ENCODE measurements at regions not wholly inside any gene's neighbourhood (a gene's known extent, or its start where the extent isn't known, plus 50 kb on each side); places are given as distances from the start of the nearest gene placed in this dataset.
"Not testable (repeated sequence)": the region's sequence is repeated elsewhere in the genome, so short reads cannot be mapped to it uniquely, and the experiment has no call there.

DNA sequence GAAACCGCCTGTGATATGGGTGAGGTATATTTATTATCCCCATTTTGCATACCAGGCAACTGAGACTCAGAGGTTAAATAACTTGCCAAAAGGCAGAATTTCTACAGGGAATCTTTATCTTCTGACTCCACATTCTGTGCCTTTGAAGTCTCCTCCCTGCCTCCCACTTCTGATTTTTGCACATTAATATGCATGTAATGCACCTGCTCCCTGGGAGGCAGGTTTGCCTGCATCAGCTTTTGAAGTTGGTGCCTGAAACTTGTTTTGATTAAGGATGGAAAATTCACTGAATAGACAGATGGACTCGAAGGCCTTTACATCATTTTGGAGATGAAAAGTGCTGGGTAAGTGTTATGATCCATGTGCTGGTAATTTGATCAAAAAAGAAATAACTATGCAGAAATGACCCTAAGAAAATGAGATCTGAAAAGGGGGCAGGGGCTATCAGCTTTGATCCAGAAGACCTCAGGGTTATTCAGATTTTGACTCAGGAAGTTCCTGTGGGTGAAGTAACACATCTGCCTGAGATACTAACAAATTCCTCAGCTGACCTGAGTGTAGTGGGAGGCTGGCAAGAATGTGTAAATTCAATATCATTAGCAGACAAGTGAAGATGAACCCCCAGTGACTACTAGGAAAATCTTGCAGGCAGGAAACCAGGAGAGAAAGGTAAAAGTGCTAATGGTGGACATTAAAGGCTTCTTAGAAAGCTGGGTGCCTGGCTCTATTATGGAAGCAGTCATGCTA, 167.5 kb upstream of the BOD1L1 start:
- peaks cover 4% of the 10 kb centered on the region for H3K9me3 Mint-ChIP-seq
- no peaks in the 10 kb centered on the region for H3K4me1 Mint-ChIP-seq
- intact Hi-C loops (cut with micrococcal nuclease): no loop called here
- no peak for ATAC-seq (ENCODE audit: low read depth)
- TF ChIP-seq CTCF (IDR thresholded peaks at IDR 0.05): no peak
- H3K4me3 Mint-ChIP-seq: no peak overlapping the region
- no peak overlapping the region for H3K27ac Mint-ChIP-seq
- H3K36me3 Mint-ChIP-seq (ENCODE audit: low read depth): no peaks in the 10 kb centered on the region
- no peak for DNase-seq
- CTCF ChIA-PET: no interaction called here
- POLR2A ChIA-PET: no interaction called here
- H3K27me3 Mint-ChIP-seq: peaks cover 5% of the 10 kb centered on the region

- H3K27ac Mint-ChIP-seq: no peak overlapping the region
- POLR2A ChIA-PET: no interaction called here
These were observed 169.5 kb upstream of the BOD1L1 start for GRCh38 chr4:13797061-13797460.

DNA sequence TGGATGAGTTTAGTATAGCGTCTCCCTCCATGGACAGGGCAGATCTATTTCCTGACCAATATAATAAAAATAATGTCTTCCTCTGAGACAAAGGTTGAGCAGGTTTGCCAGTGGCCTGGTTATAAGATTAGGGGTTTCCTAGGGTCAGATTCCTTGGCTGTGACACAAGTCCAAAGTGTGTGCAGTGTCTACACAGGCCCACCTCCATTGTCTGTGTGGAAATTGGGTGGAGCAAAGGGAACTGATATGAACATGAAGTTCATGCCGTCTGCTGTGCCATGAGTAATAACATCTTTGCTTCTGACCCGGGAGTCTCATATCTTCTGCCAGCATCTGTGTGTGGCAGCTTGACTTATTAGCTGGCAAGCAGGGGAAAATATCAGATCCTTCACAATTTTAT, 187.7 kb upstream of the BOD1L1 start:
- TF ChIP-seq CTCF (IDR thresholded peaks at IDR 0.05): no peak
- intact Hi-C loops (cut with micrococcal nuclease): no loop called here
- Mint-ChIP-seq H3K9me3 (peaks cover 2% of the 10 kb centered on the region), H3K27ac (no peak overlapping the region), H3K27me3 (peaks cover 6% of the 10 kb centered on the region), H3K4me3 (no peak overlapping the region), H3K36me3 (ENCODE audit: low read depth) (no peaks in the 10 kb centered on the region), H3K4me1 (no peaks in the 10 kb centered on the region)
- POLR2A ChIA-PET: no interaction called here
- ATAC-seq (ENCODE audit: low read depth): no peak
- CTCF ChIA-PET: no interaction called here
- no peak for DNase-seq

More at GRCh38 chr4:13797061-13797460, 169.5 kb upstream of the BOD1L1 start:
- no peak for TF ChIP-seq CTCF (IDR thresholded peaks at IDR 0.05)
- no peak for DNase-seq
- intact Hi-C loops (cut with micrococcal nuclease): no loop called here
- Mint-ChIP-seq H3K4me1 (no peaks in the 10 kb centered on the region), H3K27me3 (peaks cover 5% of the 10 kb centered on the region), H3K9me3 (peaks cover 4% of the 10 kb centered on the region), H3K36me3 (ENCODE audit: low read depth) (no peaks in the 10 kb centered on the region), H3K4me3 (no peak overlapping the region)
- no peak for ATAC-seq (ENCODE audit: low read depth)
- CTCF ChIA-PET: no interaction called here

DNA sequence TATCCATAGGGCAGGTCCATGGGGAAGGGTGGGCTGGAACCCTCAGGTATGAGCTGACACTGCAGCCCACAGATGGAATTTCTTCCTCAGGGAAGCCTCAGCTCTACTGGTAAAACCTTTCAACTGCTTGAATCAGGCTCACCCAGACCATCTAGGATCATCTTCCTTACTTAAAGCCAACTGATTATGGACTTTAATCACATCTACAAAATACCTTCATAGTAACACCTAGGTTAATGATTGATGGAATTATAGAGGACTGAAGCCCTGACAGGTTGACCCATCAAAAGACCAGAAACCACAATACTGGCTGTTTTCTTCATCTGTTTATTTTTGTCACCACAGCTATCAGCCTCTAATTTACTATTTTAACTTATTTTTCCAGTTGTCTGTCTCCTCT, 188.9 kb upstream of the BOD1L1 start:
- H3K27me3 Mint-ChIP-seq: peaks cover 6% of the 10 kb centered on the region
- ATAC-seq (ENCODE audit: low read depth): no peak
- no peak overlapping the region for H3K27ac Mint-ChIP-seq
- H3K4me3 Mint-ChIP-seq: no peak overlapping the region
- ChIA-PET CTCF (no interaction called here), POLR2A (no interaction called here)
- peaks cover 2% of the 10 kb centered on the region for H3K9me3 Mint-ChIP-seq
- TF ChIP-seq CTCF (IDR thresholded peaks at IDR 0.05): no peak
- no peaks in the 10 kb centered on the region for H3K4me1 Mint-ChIP-seq
- intact Hi-C loops (cut with micrococcal nuclease): no loop called here
- no peaks in the 10 kb centered on the region for H3K36me3 Mint-ChIP-seq (ENCODE audit: low read depth)
- DNase-seq: no peak

GRCh38 chr4:13821522-13821921, 194.0 kb upstream of the BOD1L1 start:
- POLR2A ChIA-PET: no interaction called here
- no peak for TF ChIP-seq CTCF (IDR thresholded peaks at IDR 0.05)
- ATAC-seq (ENCODE audit: low read depth) (no peak), DNase-seq (no peak)
- Mint-ChIP-seq H3K27me3 (peaks cover 6% of the 10 kb centered on the region), H3K4me3 (no peak overlapping the region), H3K4me1 (no peaks in the 10 kb centered on the region), H3K36me3 (ENCODE audit: low read depth) (no peaks in the 10 kb centered on the region), H3K9me3 (peaks cover 21% of the 10 kb centered on the region), H3K27ac (no peak overlapping the region)
- CTCF ChIA-PET: no interaction called here
- intact Hi-C loops (cut with micrococcal nuclease): no loop called here

DNA sequence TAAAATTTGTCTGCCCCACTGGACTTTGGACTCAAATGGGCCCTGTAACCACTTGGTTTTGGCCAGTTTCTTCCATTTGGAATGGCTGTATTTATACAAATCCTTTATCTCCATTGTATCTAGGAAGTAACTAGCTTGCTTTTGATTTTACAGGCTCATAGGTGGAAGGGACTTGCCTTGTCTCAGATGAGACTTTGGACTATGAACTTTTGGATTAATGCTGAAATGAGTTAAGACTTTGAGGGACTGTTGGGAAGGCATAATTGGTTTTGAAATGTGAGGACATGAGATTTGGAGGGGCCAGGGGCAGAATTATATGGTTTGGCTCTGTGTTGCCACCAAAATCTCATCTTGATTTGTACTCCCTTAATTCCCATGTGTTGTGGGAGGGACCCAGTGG, 198.3 kb upstream of the BOD1L1 start:
- H3K9me3 Mint-ChIP-seq: peaks cover 22% of the 10 kb centered on the region
- H3K27me3 Mint-ChIP-seq; ATAC-seq (ENCODE audit: low read depth); CTCF ChIA-PET; H3K27ac Mint-ChIP-seq; H3K4me1 Mint-ChIP-seq; POLR2A ChIA-PET; H3K4me3 Mint-ChIP-seq; intact Hi-C loops (cut with micrococcal nuclease); H3K36me3 Mint-ChIP-seq (ENCODE audit: low read depth); DNase-seq: not testable (repeated sequence)

Data from activated B cell treated with CpG ODN at 0.5 μM for 24 hours (primary cell).